Lung (tissue), 11 donors: ENCODE measurements at regions not wholly inside any gene's neighbourhood (a gene's known extent, or its start where the extent isn't known, plus 50 kb on each side); places are given as distances from the start of the nearest gene placed in this dataset.

ENCODE experiments used
- ATAC-seq: fragments of 200-7000 bp; cut with Tn5 transposase; one replicate; pipeline ENCODE4 v1.9.1; 2020; ENCODE audit warnings: moderate number of reproducible peaks; ENCODE audit not compliant: insufficient read depth, low FRiP score
- DNase-seq, 3 donors: peaks; one replicate each; pipeline ENCODE4 v3.0.0-alpha.2; 2013 to 2017
- H3K27ac ChIP-seq, 2 donors: one replicate each; pipeline ENCODE4 v1.5.1; 2013; ENCODE audit warnings: mild to moderate bottlenecking in 2 of 2, moderate library complexity in 2 of 2, control low read depth in 1 of 2, inconsistent platforms in 1 of 2, low read depth in 1 of 2, low read length in 1 of 2
- H3K27me3 ChIP-seq, 3 donors: one replicate each; pipeline ENCODE4 v1.5.1; 2013; ENCODE audit warnings: low read length in 2 of 3; ENCODE audit not compliant: control insufficient read depth in 3 of 3, insufficient read depth in 3 of 3
- H3K36me3 ChIP-seq, 4 donors: one replicate each; pipeline ENCODE4 v1.5.1; 2013; ENCODE audit warnings: low read length in 4 of 4, mild to moderate bottlenecking in 1 of 4, moderate library complexity in 1 of 4; ENCODE audit not compliant: control insufficient read depth in 4 of 4, insufficient read depth in 4 of 4
- H3K4me1 ChIP-seq, 5 donors: one replicate each; pipeline ENCODE4 v1.5.1; 2013; ENCODE audit warnings: low read length in 5 of 5, mild to moderate bottlenecking in 2 of 5, moderate library complexity in 1 of 5; ENCODE audit not compliant: control insufficient read depth in 5 of 5, insufficient read depth in 5 of 5
- H3K4me3 ChIP-seq: one replicate; pipeline ENCODE4 v1.5.1; 2013; ENCODE audit warnings: mild to moderate bottlenecking, control low read depth, moderate library complexity
- H3K9ac ChIP-seq, 2 donors: one replicate each; pipeline ENCODE4 v1.5.1; 2013; ENCODE audit warnings: low read length in 2 of 2, control low read depth in 1 of 2; ENCODE audit not compliant: insufficient read depth in 1 of 2
- H3K9me3 ChIP-seq, 4 donors: one replicate each; pipeline ENCODE4 v1.5.1; 2013; ENCODE audit warnings: low read length in 3 of 4, mild to moderate bottlenecking in 1 of 4, moderate library complexity in 1 of 4; ENCODE audit not compliant: control insufficient read depth in 4 of 4, insufficient read depth in 3 of 4
- WGBS, 2 donors: extraction: QIAGEN DNeasy Blood & Tissue Kit; methylation state at CpG; one replicate each; pipeline ENCODE4 v1.1.7; 2013; 5-methylcytosine and 5-hydroxymethylcytosine counted together
- TF ChIP-seq, protein P1 (sequence below): IDR thresholded peaks from 2 replicates; pipeline ENCODE4 v1.5.1; 2012; ENCODE audit warnings: mild to moderate bottlenecking; ENCODE audit errors: control extremely low read depth, extremely low read depth
- donor health status: control.
- donor health status: control.
- donor health status: Bipolar disorder and iron deficiency.
- donor health status: healthy.
- donor health status: DM: yes; HTN: yes; CAD: no.

DNA sequence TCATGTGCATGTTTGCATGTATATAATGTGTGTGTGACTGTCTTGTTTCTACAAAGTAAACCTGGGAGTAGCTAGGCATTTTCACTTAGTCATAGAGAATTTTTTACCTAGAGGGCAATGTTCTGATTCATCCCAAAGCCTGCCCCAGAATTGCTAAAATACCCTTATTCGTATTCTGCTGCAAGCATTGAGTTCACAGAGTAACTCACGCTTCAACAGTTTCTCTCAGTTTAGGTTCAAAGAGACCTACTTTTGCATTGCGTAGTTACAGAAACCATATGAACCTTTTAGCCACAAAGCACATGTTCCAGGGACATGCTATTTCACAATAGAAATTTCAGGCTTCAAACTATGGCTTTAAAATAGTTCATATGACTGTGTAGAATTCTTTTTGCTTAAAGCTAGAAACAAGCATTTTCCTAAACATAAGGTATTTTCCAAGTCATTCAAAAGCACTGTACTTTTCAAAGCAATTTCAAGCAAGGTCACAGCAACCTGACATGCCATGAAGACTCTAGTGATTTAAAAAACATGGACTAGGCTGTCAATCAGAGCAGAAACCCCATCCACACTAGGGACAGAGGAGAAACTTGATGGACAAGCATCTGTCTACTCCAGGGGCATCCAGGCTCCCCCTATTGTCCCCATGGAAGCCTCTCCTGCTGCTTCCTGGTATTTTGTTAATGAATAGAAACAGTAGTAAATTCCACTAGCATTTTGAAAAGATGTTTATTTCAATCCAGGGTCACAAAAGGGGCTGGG is 81.5 kb upstream of the MAPK10 start:
- ATAC-seq (no peak), DNase-seq (peak in 1 of 3 donors; percentile 4)
- no peak overlapping the region for H3K9ac ChIP-seq
- TF ChIP-seq, protein P1, sequence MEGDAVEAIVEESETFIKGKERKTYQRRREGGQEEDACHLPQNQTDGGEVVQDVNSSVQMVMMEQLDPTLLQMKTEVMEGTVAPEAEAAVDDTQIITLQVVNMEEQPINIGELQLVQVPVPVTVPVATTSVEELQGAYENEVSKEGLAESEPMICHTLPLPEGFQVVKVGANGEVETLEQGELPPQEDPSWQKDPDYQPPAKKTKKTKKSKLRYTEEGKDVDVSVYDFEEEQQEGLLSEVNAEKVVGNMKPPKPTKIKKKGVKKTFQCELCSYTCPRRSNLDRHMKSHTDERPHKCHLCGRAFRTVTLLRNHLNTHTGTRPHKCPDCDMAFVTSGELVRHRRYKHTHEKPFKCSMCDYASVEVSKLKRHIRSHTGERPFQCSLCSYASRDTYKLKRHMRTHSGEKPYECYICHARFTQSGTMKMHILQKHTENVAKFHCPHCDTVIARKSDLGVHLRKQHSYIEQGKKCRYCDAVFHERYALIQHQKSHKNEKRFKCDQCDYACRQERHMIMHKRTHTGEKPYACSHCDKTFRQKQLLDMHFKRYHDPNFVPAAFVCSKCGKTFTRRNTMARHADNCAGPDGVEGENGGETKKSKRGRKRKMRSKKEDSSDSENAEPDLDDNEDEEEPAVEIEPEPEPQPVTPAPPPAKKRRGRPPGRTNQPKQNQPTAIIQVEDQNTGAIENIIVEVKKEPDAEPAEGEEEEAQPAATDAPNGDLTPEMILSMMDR = no peak
- no peaks in the 10 kb centered on the region for H3K4me1 ChIP-seq
- WGBS, 2 donors = 78 to 79% methylated on average over 3 of the region's 3 CpGs
- H3K4me3 ChIP-seq = no peak overlapping the region
- no peaks in the 10 kb centered on the region for H3K9me3 ChIP-seq
- no peak overlapping the region for H3K27ac ChIP-seq
- H3K27me3 ChIP-seq = no peaks in the 10 kb centered on the region
- no peaks in the 10 kb centered on the region for H3K36me3 ChIP-seq

DNA sequence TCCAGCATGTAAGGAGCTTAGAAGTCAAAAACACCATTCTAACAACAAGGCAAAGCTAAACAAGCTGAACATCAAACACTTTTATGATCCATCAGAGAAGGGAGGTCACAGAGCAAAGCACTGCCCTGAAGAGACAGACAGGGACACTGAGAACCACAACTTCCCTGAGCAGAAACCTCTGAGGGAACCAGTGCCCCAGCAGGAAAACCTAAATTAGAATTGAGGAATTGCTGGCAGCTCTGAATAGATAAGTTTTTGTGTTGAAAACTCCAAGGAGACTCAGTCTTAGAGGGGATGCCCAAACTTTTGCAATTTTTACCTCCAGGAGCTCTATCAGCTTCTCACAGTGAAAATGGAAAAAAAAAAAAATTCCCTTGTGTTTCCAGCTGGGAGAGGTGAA is 83.0 kb upstream of the MAPK10 start:
- Histone ChIP-seq H3K9ac (no peak overlapping the region), H3K4me1 (no peaks in the 10 kb centered on the region), H3K36me3 (no peaks in the 10 kb centered on the region), H3K27ac (no peak overlapping the region), H3K27me3 (no peaks in the 10 kb centered on the region), H3K9me3 (no peaks in the 10 kb centered on the region), H3K4me3 (no peak overlapping the region)
- DNase-seq = no peak
- TF ChIP-seq, protein P1 = no peak
- ATAC-seq = no peak

DNA sequence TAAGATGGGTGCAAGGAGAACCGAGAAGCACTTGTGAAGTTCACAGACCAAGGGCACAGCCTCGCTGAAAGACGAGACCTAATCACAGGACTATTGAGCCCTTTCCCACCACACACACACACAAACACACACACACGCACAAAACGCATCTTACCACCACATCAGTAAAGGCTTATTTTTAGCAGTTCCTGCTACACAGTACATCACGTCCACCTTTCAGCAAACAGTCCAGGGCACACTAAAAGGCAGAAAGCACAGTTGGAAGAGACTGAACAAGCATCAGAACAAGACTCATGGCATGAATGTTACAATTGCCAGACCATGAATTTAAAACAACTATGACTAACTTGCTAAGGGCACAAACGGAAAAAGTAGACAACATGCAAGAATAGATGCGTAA is 83.6 kb upstream of the MAPK10 start:
- no peaks in the 10 kb centered on the region for H3K36me3 ChIP-seq
- H3K9ac ChIP-seq = no peak overlapping the region
- no peaks in the 10 kb centered on the region for H3K9me3 ChIP-seq
- no peaks in the 10 kb centered on the region for H3K4me1 ChIP-seq
- no peak for ATAC-seq
- H3K4me3 ChIP-seq = no peak overlapping the region
- DNase-seq = no peak
- WGBS, 2 donors = 60 to 69% methylated on average over 8 of the region's 8 CpGs
- H3K27ac ChIP-seq = no peak overlapping the region
- TF ChIP-seq, protein P1 = no peak
- no peaks in the 10 kb centered on the region for H3K27me3 ChIP-seq

DNA sequence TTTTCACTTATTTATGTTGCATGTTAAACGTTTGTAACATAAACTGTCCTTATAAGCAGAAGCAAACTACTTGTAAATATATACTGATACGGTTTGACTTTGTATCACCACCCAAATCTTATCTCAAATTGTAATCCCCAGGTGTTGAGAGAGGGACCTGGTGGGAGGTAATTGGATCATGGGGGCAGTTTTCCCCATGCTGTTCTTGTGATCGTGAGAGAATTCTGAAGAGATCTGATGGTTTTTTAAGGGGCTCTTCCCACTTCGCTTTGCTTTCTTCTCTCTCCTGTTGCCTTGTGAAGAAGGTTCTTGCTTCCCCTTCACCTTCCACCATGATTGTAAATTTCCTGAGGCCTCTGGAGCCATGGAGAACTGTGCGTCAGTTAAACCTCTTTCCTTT is 87.1 kb upstream of the MAPK10 start:
- H3K27me3 ChIP-seq = no peaks in the 10 kb centered on the region
- DNase-seq (no peak), ATAC-seq (no peak)
- no peaks in the 10 kb centered on the region for H3K36me3 ChIP-seq
- H3K4me1 ChIP-seq = no peaks in the 10 kb centered on the region
- TF ChIP-seq, protein P1 = no peak
- H3K9me3 ChIP-seq = no peaks in the 10 kb centered on the region
- H3K4me3 ChIP-seq = no peak overlapping the region
- H3K9ac ChIP-seq = no peak overlapping the region
- H3K27ac ChIP-seq = no peak overlapping the region
- WGBS, 2 donors = 80 to 90% methylated on average over 5 of the region's 5 CpGs
